NCI-H146 (cell line): ENCODE measurements at regions not wholly inside any gene's neighbourhood (a gene's known extent, or its start where the extent isn't known, plus 50 kb on each side); places are given as distances from the start of the nearest gene placed in this dataset.

Experiments used
- DNase-seq: peaks from one replicate; lab custom pipeline; 2025; lab: John Stamatoyannopoulos, UW

GRCh38 chr3:127350172-127351050, 62.6 kb upstream of the PRR20G start:
- no peak for DNase-seq

GRCh38 chr3:127349501-127350171, 61.8 kb upstream of the PRR20G start:
- no peak for DNase-seq

GRCh38 chr3:127342735-127343134, 54.9 kb upstream of the PRR20G start:
- DNase-seq = no peak

- no peak for DNase-seq
Measured at GRCh38 chr3:127339928-127340861, 52.3 kb upstream of the PRR20G start.

- DNase-seq = no peak
Measured at GRCh38 chr3:127339016-127339415, 51.2 kb upstream of the PRR20G start.

- no peak for DNase-seq
Measured at GRCh38 chr3:127337911-127338531, 50.2 kb upstream of the PRR20G start.
